ENCODE measurements at regions not wholly inside any gene's neighbourhood (a gene's known extent, or its start where the extent isn't known, plus 50 kb on each side); places are given as distances from the start of the nearest gene placed in this dataset.

DNA sequence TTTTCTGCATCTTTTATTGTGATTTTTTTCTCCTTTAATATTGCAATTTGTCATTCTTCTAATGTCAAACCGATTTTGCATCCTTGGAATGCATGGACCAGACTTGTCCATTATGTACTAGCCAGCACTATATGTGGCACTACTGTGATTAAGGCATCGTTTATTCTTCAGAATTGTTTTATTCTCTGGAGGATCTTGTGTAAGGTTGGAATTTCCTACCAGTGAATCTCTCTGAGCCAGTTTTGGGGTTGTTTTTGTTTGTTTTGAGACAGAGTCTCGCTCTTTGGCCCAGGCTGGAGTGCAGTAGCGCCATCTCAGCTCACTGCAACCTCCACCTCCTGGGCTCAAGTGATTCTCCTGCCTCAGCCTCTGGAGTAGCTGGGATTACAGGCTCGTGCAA, 58.5 kb downstream of the IGLL5 start:
- intact Hi-C loops (cut with DNase I, micrococcal nuclease): no loop called here
- Mint-ChIP-seq H3K27me3 (peaks cover 9% of the 10 kb centered on the region), H3K4me1 (ENCODE audit: low read depth) (no peaks in the 10 kb centered on the region), H3K4me3 (no peak overlapping the region), H3K27ac (no peak overlapping the region), H3K9me3 (no peaks in the 10 kb centered on the region), H3K36me3 (ENCODE audit: low read depth) (no peaks in the 10 kb centered on the region)
- Histone ChIP-seq H3K4me1 (ENCODE audit: insufficient read depth, low read length) (peaks cover 7% of the 10 kb centered on the region), H3K4me3 (ENCODE audit: low read length) (no peak overlapping the region), H3K27me3 (ENCODE audit: control insufficient read depth in 1 of 2, insufficient read depth in 2 of 2, low read length in 2 of 2) (no peaks in the 10 kb centered on the region), H3K27ac (ENCODE audit: low read depth in 1 of 2, low read length in 2 of 2) (no peak overlapping the region), H3K36me3 (ENCODE audit: insufficient read depth, low read length) (no peaks in the 10 kb centered on the region), H3K9me3 (ENCODE audit: control insufficient read depth in 1 of 2, insufficient read depth in 1 of 2, low read length in 2 of 2) (no peaks in the 10 kb centered on the region)
- ATAC-seq (ENCODE audit: poor library complexity): no peak
- TF ChIP-seq, protein P1, sequence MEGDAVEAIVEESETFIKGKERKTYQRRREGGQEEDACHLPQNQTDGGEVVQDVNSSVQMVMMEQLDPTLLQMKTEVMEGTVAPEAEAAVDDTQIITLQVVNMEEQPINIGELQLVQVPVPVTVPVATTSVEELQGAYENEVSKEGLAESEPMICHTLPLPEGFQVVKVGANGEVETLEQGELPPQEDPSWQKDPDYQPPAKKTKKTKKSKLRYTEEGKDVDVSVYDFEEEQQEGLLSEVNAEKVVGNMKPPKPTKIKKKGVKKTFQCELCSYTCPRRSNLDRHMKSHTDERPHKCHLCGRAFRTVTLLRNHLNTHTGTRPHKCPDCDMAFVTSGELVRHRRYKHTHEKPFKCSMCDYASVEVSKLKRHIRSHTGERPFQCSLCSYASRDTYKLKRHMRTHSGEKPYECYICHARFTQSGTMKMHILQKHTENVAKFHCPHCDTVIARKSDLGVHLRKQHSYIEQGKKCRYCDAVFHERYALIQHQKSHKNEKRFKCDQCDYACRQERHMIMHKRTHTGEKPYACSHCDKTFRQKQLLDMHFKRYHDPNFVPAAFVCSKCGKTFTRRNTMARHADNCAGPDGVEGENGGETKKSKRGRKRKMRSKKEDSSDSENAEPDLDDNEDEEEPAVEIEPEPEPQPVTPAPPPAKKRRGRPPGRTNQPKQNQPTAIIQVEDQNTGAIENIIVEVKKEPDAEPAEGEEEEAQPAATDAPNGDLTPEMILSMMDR (IDR thresholded peaks at IDR 0.05): no peak
- ChIA-PET POLR2A (no interaction called here), CTCF (no interaction called here)
- DNase-seq: no peak

DNA sequence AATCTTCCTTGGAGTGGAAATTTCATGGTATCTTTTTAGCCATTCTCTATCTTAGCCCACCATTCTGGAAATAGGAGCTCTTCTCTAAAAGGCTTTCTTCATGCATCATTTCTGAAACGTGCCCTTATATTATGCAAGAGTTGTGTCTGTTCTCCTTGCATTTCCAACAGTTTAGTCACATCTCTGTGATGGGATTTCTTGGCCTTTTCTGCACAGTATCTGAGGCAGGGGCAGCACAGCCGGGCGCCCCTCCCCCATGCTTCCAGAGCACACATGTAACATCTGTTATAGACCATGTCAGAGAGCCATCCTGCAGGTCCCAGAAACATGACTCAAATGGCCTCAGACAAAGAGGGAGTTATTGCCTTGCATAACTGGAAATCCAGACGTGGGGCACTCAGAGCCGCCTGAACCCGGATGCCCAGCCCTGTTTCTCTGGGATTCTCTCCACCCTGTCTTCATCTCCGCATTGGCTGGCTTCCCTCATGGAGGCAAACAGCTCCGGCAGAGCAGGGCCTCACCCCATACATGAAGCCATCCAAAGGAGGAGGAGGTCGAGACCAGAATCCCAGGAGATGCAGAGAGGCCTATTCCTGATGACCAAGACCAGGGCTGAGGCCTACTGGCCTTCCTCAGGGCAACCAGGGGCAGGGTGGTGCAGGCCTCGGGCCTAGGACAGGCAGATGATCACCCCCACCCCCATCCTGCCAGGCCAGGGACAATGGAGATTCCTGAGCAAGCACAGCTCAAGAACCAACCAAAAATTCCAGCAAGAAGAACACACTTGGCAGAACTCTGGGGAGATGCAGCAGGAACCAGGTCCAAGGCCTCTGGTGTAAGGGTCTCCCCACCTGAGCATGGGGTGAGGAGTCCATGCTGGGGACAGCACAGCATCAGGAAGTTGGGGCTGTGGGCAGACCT, 61.3 kb downstream of the IGLL5 start:
- Mint-ChIP-seq H3K27me3 (peaks cover 33% of the 10 kb centered on the region), H3K27ac (no peak overlapping the region), H3K4me1 (ENCODE audit: low read depth) (no peaks in the 10 kb centered on the region), H3K9me3 (no peaks in the 10 kb centered on the region), H3K4me3 (no peak overlapping the region), H3K36me3 (ENCODE audit: low read depth) (no peaks in the 10 kb centered on the region)
- intact Hi-C loops (cut with DNase I, micrococcal nuclease): no loop called here
- H3K9me3 ChIP-seq (ENCODE audit: control insufficient read depth in 1 of 2, insufficient read depth in 1 of 2, low read length in 2 of 2): no peaks in the 10 kb centered on the region
- ATAC-seq (ENCODE audit: poor library complexity) (no peak), DNase-seq (no peak)
- peaks cover 4 to 10% of the 10 kb centered on the region in 2 experiments for H3K27me3 ChIP-seq (ENCODE audit: control insufficient read depth in 1 of 2, insufficient read depth in 2 of 2, low read length in 2 of 2)
- H3K4me1 ChIP-seq (ENCODE audit: insufficient read depth, low read length): no peaks in the 10 kb centered on the region
- TF ChIP-seq, protein P1 (IDR thresholded peaks at IDR 0.05): no peak
- ChIA-PET POLR2A (no interaction called here), CTCF (no interaction called here)
- no peak overlapping the region for H3K4me3 ChIP-seq (ENCODE audit: low read length)
- H3K27ac ChIP-seq (ENCODE audit: low read depth in 1 of 2, low read length in 2 of 2): no peak overlapping the region
- no peaks in the 10 kb centered on the region for H3K36me3 ChIP-seq (ENCODE audit: insufficient read depth, low read length)

DNA sequence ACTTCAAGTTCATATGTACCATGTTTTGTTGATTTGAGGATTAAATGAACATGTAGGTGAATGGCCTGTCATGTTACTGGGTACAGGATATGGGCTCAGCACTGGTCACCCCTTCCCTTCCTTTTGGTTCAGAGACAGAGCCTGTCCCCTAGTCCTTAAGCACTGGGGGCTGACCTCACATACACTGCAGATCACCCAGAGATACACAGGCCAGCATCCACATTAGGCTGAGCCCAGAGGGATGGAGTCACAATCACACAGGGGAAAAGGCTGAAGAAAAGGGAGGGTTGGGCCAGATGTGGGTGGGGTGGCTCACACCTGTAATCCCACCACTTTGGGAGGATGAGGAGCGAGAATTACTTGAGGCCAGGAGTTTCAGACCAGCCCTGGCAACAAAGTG, 62.3 kb downstream of the IGLL5 start:
- POLR2A ChIA-PET: no interaction called here
- TF ChIP-seq, protein P1 (IDR thresholded peaks at IDR 0.05): no peak
- H3K9me3 Mint-ChIP-seq: no peaks in the 10 kb centered on the region

More for the DNA sequence above, 62.3 kb downstream of the IGLL5 start:
- no peak overlapping the region for H3K27ac ChIP-seq (ENCODE audit: low read depth in 1 of 2, low read length in 2 of 2)
- Mint-ChIP-seq H3K4me1 (ENCODE audit: low read depth) (peaks cover 4% of the 10 kb centered on the region), H3K4me3 (no peak overlapping the region), H3K36me3 (ENCODE audit: low read depth) (no peaks in the 10 kb centered on the region), H3K27me3 (peaks cover 42% of the 10 kb centered on the region), H3K27ac (no peak overlapping the region)
- no peaks in the 10 kb centered on the region for H3K9me3 ChIP-seq (ENCODE audit: control insufficient read depth in 1 of 2, insufficient read depth in 1 of 2, low read length in 2 of 2)
- no peak for DNase-seq
- H3K4me3 ChIP-seq (ENCODE audit: low read length): no peak overlapping the region
- no peaks in the 10 kb centered on the region for H3K36me3 ChIP-seq (ENCODE audit: insufficient read depth, low read length)
- ATAC-seq (ENCODE audit: poor library complexity): no peak
- intact Hi-C loops (cut with DNase I, micrococcal nuclease): loop anchor here (5.0 to 10.0 kb wide), 2 partner anchors 68 to 485 kb away; no protein-coding TSS in a partner anchor
- H3K4me1 ChIP-seq (ENCODE audit: insufficient read depth, low read length): peaks cover 4% of the 10 kb centered on the region
- peaks cover 7 to 18% of the 10 kb centered on the region in 2 experiments for H3K27me3 ChIP-seq (ENCODE audit: control insufficient read depth in 1 of 2, insufficient read depth in 2 of 2, low read length in 2 of 2)
- CTCF ChIA-PET: no interaction called here
